ENCODE measurements at regions not wholly inside any gene's neighbourhood (a gene's known extent, or its start where the extent isn't known, plus 50 kb on each side); places are given as distances from the start of the nearest gene placed in this dataset.

GRCh38 chr11:92808022-92808421 is 161.4 kb upstream of the MTNR1B start:
- no peaks in the 10 kb centered on the region for H3K36me3 Mint-ChIP-seq

GRCh38 chr11:92810423-92811064 is 158.9 kb upstream of the MTNR1B start:
- ATAC-seq (no peak), DNase-seq (no peak)
- no peaks in the 10 kb centered on the region for H3K4me1 ChIP-seq (ENCODE audit: control insufficient read depth in 2 of 2, insufficient read depth in 2 of 2, low read length in 2 of 2)
- no peak overlapping the region for H3K4me3 Mint-ChIP-seq
- no peaks in the 10 kb centered on the region for H3K9me3 ChIP-seq (ENCODE audit: control insufficient read depth in 2 of 3, low read length in 3 of 3)
- H3K36me3 Mint-ChIP-seq: no peaks in the 10 kb centered on the region
- H3K27ac Mint-ChIP-seq: no peak overlapping the region
- no peaks in the 10 kb centered on the region for H3K36me3 ChIP-seq (ENCODE audit: control insufficient read depth in 2 of 3, insufficient read depth in 3 of 3, low read length in 3 of 3)
- H3K4me3 ChIP-seq (ENCODE audit: low read length): no peak overlapping the region
- H3K9me3 Mint-ChIP-seq: peaks cover 0 to 11% (median 0%) of the 10 kb centered on the region in 11 donors
- H3K4me1 Mint-ChIP-seq: no peaks in the 10 kb centered on the region
- CTCF ChIA-PET: no interaction called here
- POLR2A ChIA-PET: no interaction called here
- H3K27ac ChIP-seq (ENCODE audit: low read depth, low read length): no peak overlapping the region
- H3K27me3 Mint-ChIP-seq: peaks cover 0 to 6% (median 0%) of the 10 kb centered on the region in 5 donors
- intact Hi-C loops (cut with micrococcal nuclease): no loop called here
- no peaks in the 10 kb centered on the region for H3K27me3 ChIP-seq (ENCODE audit: control insufficient read depth in 2 of 2, insufficient read depth in 2 of 2, low read length in 2 of 2)

More at GRCh38 chr11:92808022-92808421, 161.4 kb upstream of the MTNR1B start:
- H3K9me3 ChIP-seq (ENCODE audit: control insufficient read depth in 2 of 3, low read length in 3 of 3): no peaks in the 10 kb centered on the region
- ChIA-PET POLR2A (no interaction called here), CTCF (no interaction called here)
- Mint-ChIP-seq H3K4me1 (no peaks in the 10 kb centered on the region), H3K9me3 (peaks cover 0 to 9% (median 0%) of the 10 kb centered on the region in 11 donors), H3K27ac (no peak overlapping the region), H3K27me3 (peaks cover 0 to 6% (median 0%) of the 10 kb centered on the region in 5 donors), H3K4me3 (no peak overlapping the region)
- ATAC-seq: no peak
- no peaks in the 10 kb centered on the region for H3K27me3 ChIP-seq (ENCODE audit: control insufficient read depth in 2 of 2, insufficient read depth in 2 of 2, low read length in 2 of 2)
- H3K4me3 ChIP-seq (ENCODE audit: low read length): no peak overlapping the region
- intact Hi-C loops (cut with micrococcal nuclease): no loop called here
- H3K27ac ChIP-seq (ENCODE audit: low read depth, low read length): no peak overlapping the region
- no peak for DNase-seq
- H3K36me3 ChIP-seq (ENCODE audit: control insufficient read depth in 2 of 3, insufficient read depth in 3 of 3, low read length in 3 of 3): no peaks in the 10 kb centered on the region
- no peaks in the 10 kb centered on the region for H3K4me1 ChIP-seq (ENCODE audit: control insufficient read depth in 2 of 2, insufficient read depth in 2 of 2, low read length in 2 of 2)

GRCh38 chr11:92811341-92811740 is 158.1 kb upstream of the MTNR1B start:
- Mint-ChIP-seq H3K27me3 (peaks cover 0 to 8% (median 0%) of the 10 kb centered on the region in 5 donors), H3K4me1 (no peaks in the 10 kb centered on the region), H3K4me3 (no peak overlapping the region), H3K36me3 (peaks cover 0 to 3% (median 0%) of the 10 kb centered on the region in 5 donors), H3K9me3 (peaks cover 0 to 15% (median 0%) of the 10 kb centered on the region in 11 donors), H3K27ac (no peak overlapping the region)
- ChIA-PET POLR2A (no interaction called here), CTCF (no interaction called here)
- no peak for ATAC-seq
- DNase-seq: no peak
- H3K27me3 ChIP-seq (ENCODE audit: control insufficient read depth in 2 of 2, insufficient read depth in 2 of 2, low read length in 2 of 2): no peaks in the 10 kb centered on the region
- H3K27ac ChIP-seq (ENCODE audit: low read depth, low read length): no peak overlapping the region
- H3K4me1 ChIP-seq (ENCODE audit: control insufficient read depth in 2 of 2, insufficient read depth in 2 of 2, low read length in 2 of 2): no peaks in the 10 kb centered on the region
- intact Hi-C loops (cut with micrococcal nuclease): no loop called here
- H3K36me3 ChIP-seq (ENCODE audit: control insufficient read depth in 2 of 3, insufficient read depth in 3 of 3, low read length in 3 of 3): no peaks in the 10 kb centered on the region
- H3K9me3 ChIP-seq (ENCODE audit: control insufficient read depth in 2 of 3, low read length in 3 of 3): no peaks in the 10 kb centered on the region
- no peak overlapping the region for H3K4me3 ChIP-seq (ENCODE audit: low read length)

- H3K9me3 Mint-ChIP-seq: peaks cover 0 to 16% (median 0%) of the 10 kb centered on the region in 11 donors
- Histone ChIP-seq H3K4me3 (ENCODE audit: low read length) (no peak overlapping the region), H3K9me3 (ENCODE audit: control insufficient read depth in 2 of 3, low read length in 3 of 3) (no peaks in the 10 kb centered on the region), H3K27ac (ENCODE audit: low read depth, low read length) (no peak overlapping the region), H3K27me3 (ENCODE audit: control insufficient read depth in 2 of 2, insufficient read depth in 2 of 2, low read length in 2 of 2) (no peaks in the 10 kb centered on the region), H3K36me3 (ENCODE audit: control insufficient read depth in 2 of 3, insufficient read depth in 3 of 3, low read length in 3 of 3) (no peaks in the 10 kb centered on the region), H3K4me1 (ENCODE audit: control insufficient read depth in 2 of 2, insufficient read depth in 2 of 2, low read length in 2 of 2) (no peaks in the 10 kb centered on the region)
- no peak for DNase-seq
- no peak overlapping the region for H3K4me3 Mint-ChIP-seq
- intact Hi-C loops (cut with micrococcal nuclease): no loop called here
- ChIA-PET POLR2A (no interaction called here), CTCF (interaction anchor here (0.7 kb wide), 1 partner anchor 30 kb away, joined by 3 read pairs; no protein-coding TSS in a partner anchor)
- H3K27ac Mint-ChIP-seq: no peak overlapping the region
- peaks cover 0 to 3% (median 0%) of the 10 kb centered on the region in 5 donors for H3K36me3 Mint-ChIP-seq
- ATAC-seq: no peak
- peaks cover 0 to 8% (median 0%) of the 10 kb centered on the region in 5 donors for H3K27me3 Mint-ChIP-seq
- H3K4me1 Mint-ChIP-seq: no peaks in the 10 kb centered on the region
Observed at GRCh38 chr11:92812841-92813240, 156.6 kb upstream of the MTNR1B start.

- intact Hi-C loops (cut with micrococcal nuclease): no loop called here
- no peak overlapping the region for H3K27ac Mint-ChIP-seq
- Histone ChIP-seq H3K27ac (ENCODE audit: low read depth, low read length) (no peak overlapping the region), H3K4me1 (ENCODE audit: control insufficient read depth in 2 of 2, insufficient read depth in 2 of 2, low read length in 2 of 2) (no peaks in the 10 kb centered on the region), H3K36me3 (ENCODE audit: control insufficient read depth in 2 of 3, insufficient read depth in 3 of 3, low read length in 3 of 3) (no peaks in the 10 kb centered on the region), H3K4me3 (ENCODE audit: low read length) (no peak overlapping the region), H3K9me3 (ENCODE audit: control insufficient read depth in 2 of 3, low read length in 3 of 3) (no peaks in the 10 kb centered on the region), H3K27me3 (ENCODE audit: control insufficient read depth in 2 of 2, insufficient read depth in 2 of 2, low read length in 2 of 2) (no peaks in the 10 kb centered on the region)
- H3K27me3 Mint-ChIP-seq: peaks cover 0 to 8% (median 0%) of the 10 kb centered on the region in 5 donors
- CTCF ChIA-PET: no interaction called here
- peaks cover 0 to 3% (median 0%) of the 10 kb centered on the region in 5 donors for H3K36me3 Mint-ChIP-seq
- no peak for DNase-seq
- H3K4me1 Mint-ChIP-seq: no peaks in the 10 kb centered on the region
- no peak for ATAC-seq
- peaks cover 0 to 10% (median 0%) of the 10 kb centered on the region in 11 donors for H3K9me3 Mint-ChIP-seq
- POLR2A ChIA-PET: no interaction called here
- no peak overlapping the region for H3K4me3 Mint-ChIP-seq
Observed at GRCh38 chr11:92819830-92820229, 149.6 kb upstream of the MTNR1B start.

- H3K27me3 Mint-ChIP-seq: peaks cover 0 to 9% (median 0%) of the 10 kb centered on the region in 5 donors
- no peaks in the 10 kb centered on the region for H3K9me3 ChIP-seq (ENCODE audit: control insufficient read depth in 2 of 3, low read length in 3 of 3)
- H3K27ac Mint-ChIP-seq: no peak overlapping the region
- CTCF ChIA-PET: no interaction called here
- POLR2A ChIA-PET: no interaction called here
- H3K27me3 ChIP-seq (ENCODE audit: control insufficient read depth in 2 of 2, insufficient read depth in 2 of 2, low read length in 2 of 2): no peaks in the 10 kb centered on the region
- peaks cover 0 to 2% (median 0%) of the 10 kb centered on the region in 5 donors for H3K36me3 Mint-ChIP-seq
- intact Hi-C loops (cut with micrococcal nuclease): no loop called here
- ATAC-seq: no peak
- H3K4me1 ChIP-seq (ENCODE audit: control insufficient read depth in 2 of 2, insufficient read depth in 2 of 2, low read length in 2 of 2): no peaks in the 10 kb centered on the region
- H3K36me3 ChIP-seq (ENCODE audit: control insufficient read depth in 2 of 3, insufficient read depth in 3 of 3, low read length in 3 of 3): no peaks in the 10 kb centered on the region
- no peak overlapping the region for H3K4me3 Mint-ChIP-seq
- H3K4me3 ChIP-seq (ENCODE audit: low read length): no peak overlapping the region
- H3K4me1 Mint-ChIP-seq: no peaks in the 10 kb centered on the region
- H3K9me3 Mint-ChIP-seq: peaks cover 0 to 6% (median 0%) of the 10 kb centered on the region in 11 donors
- no peak for DNase-seq
- H3K27ac ChIP-seq (ENCODE audit: low read depth, low read length): no peak overlapping the region
Observed at GRCh38 chr11:92820860-92821259, 148.6 kb upstream of the MTNR1B start.

GRCh38 chr11:92822410-92822809 is 147.0 kb upstream of the MTNR1B start:
- intact Hi-C loops (cut with micrococcal nuclease): no loop called here
- ChIA-PET POLR2A (no interaction called here), CTCF (no interaction called here)
- no peak for ATAC-seq
- Histone ChIP-seq H3K9me3 (ENCODE audit: control insufficient read depth in 2 of 3, low read length in 3 of 3) (no peaks in the 10 kb centered on the region), H3K4me3 (ENCODE audit: low read length) (no peak overlapping the region), H3K36me3 (ENCODE audit: control insufficient read depth in 2 of 3, insufficient read depth in 3 of 3, low read length in 3 of 3) (no peaks in the 10 kb centered on the region), H3K27me3 (ENCODE audit: control insufficient read depth in 2 of 2, insufficient read depth in 2 of 2, low read length in 2 of 2) (no peaks in the 10 kb centered on the region), H3K27ac (ENCODE audit: low read depth, low read length) (no peak overlapping the region), H3K4me1 (ENCODE audit: control insufficient read depth in 2 of 2, insufficient read depth in 2 of 2, low read length in 2 of 2) (no peaks in the 10 kb centered on the region)
- H3K4me3 Mint-ChIP-seq: no peak overlapping the region
- H3K27ac Mint-ChIP-seq: no peak overlapping the region
- H3K27me3 Mint-ChIP-seq: peaks cover 0 to 5% (median 0%) of the 10 kb centered on the region in 5 donors
- peaks cover 0 to 6% (median 0%) of the 10 kb centered on the region in 11 donors for H3K9me3 Mint-ChIP-seq
- H3K36me3 Mint-ChIP-seq: no peaks in the 10 kb centered on the region
- DNase-seq: no peak
- H3K4me1 Mint-ChIP-seq: no peaks in the 10 kb centered on the region

All from naive thymus-derived CD4-positive, alpha-beta T cell (primary cell).